ENCODE measurements at regions not wholly inside any gene's neighbourhood (a gene's known extent, or its start where the extent isn't known, plus 50 kb on each side); places are given as distances from the start of the nearest gene placed in this dataset.

DNA sequence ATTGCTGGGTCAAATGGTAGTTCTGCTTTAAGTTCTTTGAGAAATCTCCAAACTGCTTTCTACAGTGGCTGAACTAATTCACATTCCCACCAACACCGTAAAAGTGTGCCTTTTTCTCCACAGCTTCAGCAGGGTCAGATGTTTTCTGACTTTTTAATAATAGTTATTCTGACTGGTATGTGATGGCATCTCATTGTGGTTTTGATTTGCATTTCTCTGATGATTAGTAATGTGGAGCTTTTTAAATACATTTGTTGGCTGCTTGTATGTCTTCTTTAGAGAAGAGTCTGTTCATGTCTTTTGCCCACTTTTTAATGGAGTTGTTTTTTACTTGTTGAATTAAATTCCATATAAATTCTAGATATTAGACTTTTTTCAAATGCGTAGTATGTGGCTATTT, 257.5 kb upstream of the ANKRD50 start:
- Histone ChIP-seq H3K79me2 (ENCODE audit: control insufficient read depth, insufficient read depth, low read length) (no peaks in the 10 kb centered on the region), H3K27ac (ENCODE audit: insufficient read depth, low read depth, low read length) (no peak overlapping the region), H3K4me1 (ENCODE audit: control insufficient read depth, extremely low read depth, insufficient read depth, low read length) (no peaks in the 10 kb centered on the region), H3K4me2 (ENCODE audit: insufficient read depth, low read length) (no peak overlapping the region), H4K20me1 (replicated peaks; ENCODE audit: control insufficient read depth, extremely low read depth, insufficient read depth, low read length) (no peaks in the 10 kb centered on the region), H3K9me3 (replicated peaks; ENCODE audit: control insufficient read depth, insufficient read depth, low read length) (no peaks in the 10 kb centered on the region), H3K27me3 (ENCODE audit: control insufficient read depth in 2 of 2, insufficient read depth in 2 of 2, low read length in 2 of 2) (no peaks in the 10 kb centered on the region), H3K9me1 (replicated peaks; ENCODE audit: control insufficient read depth, extremely low read depth, insufficient read depth, low read length) (peaks cover 2% of the 10 kb centered on the region), H2AFZ (ENCODE audit: low read depth, low read length) (no peak overlapping the region), H3K36me3 (ENCODE audit: control insufficient read depth in 2 of 2, extremely low read depth in 1 of 2, insufficient read depth in 2 of 2, low read length in 2 of 2) (no peaks in the 10 kb centered on the region), H3K9ac (replicated peaks; ENCODE audit: extremely low read depth, insufficient read depth, low read length) (no peak overlapping the region), H3K4me3 (replicated peaks in 1 of 3; ENCODE audit: insufficient read depth in 1 of 3, low read depth in 1 of 3, low read length in 3 of 3) (no peak overlapping the region)
- FAIRE-seq (no peak), DNase-seq (ENCODE audit: low read depth, low spot score) (no peak)
- intact Hi-C loops (cut with micrococcal nuclease), result no loop called here
- dilution Hi-C loops (cut with MboI; ENCODE audit: extremely low pct_ligation_motif_present, low sequenced_read_pairs), result no loop called here
- no TSS peak for BruUV-seq (replicated peaks)
- ChIA-PET CTCF (interaction anchor here (0.6 kb wide), 1 partner anchor 212 kb away, joined by 3 read pairs; no protein-coding TSS in a partner anchor), POLR2A (no interaction called here)
- TF ChIP-seq, protein P1, sequence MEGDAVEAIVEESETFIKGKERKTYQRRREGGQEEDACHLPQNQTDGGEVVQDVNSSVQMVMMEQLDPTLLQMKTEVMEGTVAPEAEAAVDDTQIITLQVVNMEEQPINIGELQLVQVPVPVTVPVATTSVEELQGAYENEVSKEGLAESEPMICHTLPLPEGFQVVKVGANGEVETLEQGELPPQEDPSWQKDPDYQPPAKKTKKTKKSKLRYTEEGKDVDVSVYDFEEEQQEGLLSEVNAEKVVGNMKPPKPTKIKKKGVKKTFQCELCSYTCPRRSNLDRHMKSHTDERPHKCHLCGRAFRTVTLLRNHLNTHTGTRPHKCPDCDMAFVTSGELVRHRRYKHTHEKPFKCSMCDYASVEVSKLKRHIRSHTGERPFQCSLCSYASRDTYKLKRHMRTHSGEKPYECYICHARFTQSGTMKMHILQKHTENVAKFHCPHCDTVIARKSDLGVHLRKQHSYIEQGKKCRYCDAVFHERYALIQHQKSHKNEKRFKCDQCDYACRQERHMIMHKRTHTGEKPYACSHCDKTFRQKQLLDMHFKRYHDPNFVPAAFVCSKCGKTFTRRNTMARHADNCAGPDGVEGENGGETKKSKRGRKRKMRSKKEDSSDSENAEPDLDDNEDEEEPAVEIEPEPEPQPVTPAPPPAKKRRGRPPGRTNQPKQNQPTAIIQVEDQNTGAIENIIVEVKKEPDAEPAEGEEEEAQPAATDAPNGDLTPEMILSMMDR (IDR thresholded peaks at IDR 0.05; ENCODE audit: extremely low read depth in 1 of 2, insufficient read depth in 1 of 2, low read depth in 1 of 2, low read length in 2 of 2), result no peak

DNA sequence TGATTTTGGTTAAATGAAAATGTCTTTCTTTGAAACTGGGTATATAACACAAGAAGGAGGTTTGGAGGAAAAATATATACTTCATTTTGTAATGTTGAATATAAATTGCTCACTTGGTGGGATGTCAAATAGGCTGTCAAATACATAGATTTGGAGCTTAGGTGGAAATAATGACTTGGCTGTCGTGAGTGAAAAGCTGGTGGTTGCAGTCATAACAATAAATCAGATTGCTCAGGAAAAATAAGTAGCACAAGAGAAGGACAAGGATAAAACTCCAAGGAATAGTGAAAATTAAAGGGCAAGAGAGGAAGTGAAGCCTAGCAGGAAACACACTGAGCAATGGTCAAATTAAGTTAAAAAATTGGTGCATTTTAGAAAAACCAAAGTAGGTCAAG, 253.0 kb upstream of the ANKRD50 start:
- H3K27me3 ChIP-seq (ENCODE audit: control insufficient read depth in 2 of 2, insufficient read depth in 2 of 2, low read length in 2 of 2), result no peaks in the 10 kb centered on the region
- no peaks in the 10 kb centered on the region for H3K36me3 ChIP-seq (ENCODE audit: control insufficient read depth in 2 of 2, extremely low read depth in 1 of 2, insufficient read depth in 2 of 2, low read length in 2 of 2)
- dilution Hi-C loops (cut with MboI; ENCODE audit: extremely low pct_ligation_motif_present, low sequenced_read_pairs), result no loop called here
- intact Hi-C loops (cut with micrococcal nuclease), result no loop called here
- TF ChIP-seq POLR2AphosphoS5 (IDR thresholded peaks at IDR 0.05; ENCODE audit: insufficient read depth, low read depth, low read length) (no peak), EZH2 (IDR thresholded peaks at IDR 0.05; ENCODE audit: borderline replicate concordance, low read depth, low read length, severe bottlenecking) (no peak), FOS (IDR thresholded peaks at IDR 0.05; ENCODE audit: borderline replicate concordance, insufficient read depth, low read length) (no peak), POLR2A (IDR thresholded peaks at IDR 0.05; ENCODE audit: low read depth, low read length) (no peak), GATA2 (IDR thresholded peaks at IDR 0.05; ENCODE audit: insufficient read depth, insufficient read length, low read depth, low read length) (no peak), JUN (IDR thresholded peaks at IDR 0.05; ENCODE audit: borderline replicate concordance, insufficient read depth, insufficient read length, low read depth) (no peak), MYC (IDR thresholded peaks at IDR 0.05; ENCODE audit: low read depth, low read length) (no peak)
- TF ChIP-seq, protein P2, sequence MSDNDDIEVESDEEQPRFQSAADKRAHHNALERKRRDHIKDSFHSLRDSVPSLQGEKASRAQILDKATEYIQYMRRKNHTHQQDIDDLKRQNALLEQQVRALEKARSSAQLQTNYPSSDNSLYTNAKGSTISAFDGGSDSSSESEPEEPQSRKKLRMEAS (IDR thresholded peaks at IDR 0.05; ENCODE audit: insufficient read depth, insufficient read length), result no peak
- TF ChIP-seq, protein P1 (IDR thresholded peaks at IDR 0.05; ENCODE audit: extremely low read depth in 1 of 2, insufficient read depth in 1 of 2, low read depth in 1 of 2, low read length in 2 of 2), result no peak
- H3K4me3 ChIP-seq (replicated peaks in 1 of 3; ENCODE audit: insufficient read depth in 1 of 3, low read depth in 1 of 3, low read length in 3 of 3), result no peak overlapping the region
- ChIA-PET CTCF (interaction anchor here (0.6 to 1.4 kb wide), 2 partner anchors 12 to 1998 kb away, joined by 3 to 4 read pairs; no protein-coding TSS in a partner anchor), POLR2A (no interaction called here)
- no peak overlapping the region for H3K4me2 ChIP-seq (ENCODE audit: insufficient read depth, low read length)
- H3K27ac ChIP-seq (ENCODE audit: insufficient read depth, low read depth, low read length), result no peak overlapping the region
- no peak overlapping the region for H2AFZ ChIP-seq (ENCODE audit: low read depth, low read length)
- no peak overlapping the region for H3K9ac ChIP-seq (replicated peaks; ENCODE audit: extremely low read depth, insufficient read depth, low read length)
- no TSS peak for BruUV-seq (replicated peaks)
- no peaks in the 10 kb centered on the region for H3K9me3 ChIP-seq (replicated peaks; ENCODE audit: control insufficient read depth, insufficient read depth, low read length)
- DNase-seq (ENCODE audit: low read depth, low spot score), result no peak
- no peak for FAIRE-seq
- H3K4me1 ChIP-seq (ENCODE audit: control insufficient read depth, extremely low read depth, insufficient read depth, low read length), result no peaks in the 10 kb centered on the region
- H4K20me1 ChIP-seq (replicated peaks; ENCODE audit: control insufficient read depth, extremely low read depth, insufficient read depth, low read length), result no peaks in the 10 kb centered on the region
- H3K79me2 ChIP-seq (ENCODE audit: control insufficient read depth, insufficient read depth, low read length), result no peaks in the 10 kb centered on the region
- H3K9me1 ChIP-seq (replicated peaks; ENCODE audit: control insufficient read depth, extremely low read depth, insufficient read depth, low read length), result no peaks in the 10 kb centered on the region
